ENCODE measurements at regions not wholly inside any gene's neighbourhood (a gene's known extent, or its start where the extent isn't known, plus 50 kb on each side); places are given as distances from the start of the nearest gene placed in this dataset.

DNA sequence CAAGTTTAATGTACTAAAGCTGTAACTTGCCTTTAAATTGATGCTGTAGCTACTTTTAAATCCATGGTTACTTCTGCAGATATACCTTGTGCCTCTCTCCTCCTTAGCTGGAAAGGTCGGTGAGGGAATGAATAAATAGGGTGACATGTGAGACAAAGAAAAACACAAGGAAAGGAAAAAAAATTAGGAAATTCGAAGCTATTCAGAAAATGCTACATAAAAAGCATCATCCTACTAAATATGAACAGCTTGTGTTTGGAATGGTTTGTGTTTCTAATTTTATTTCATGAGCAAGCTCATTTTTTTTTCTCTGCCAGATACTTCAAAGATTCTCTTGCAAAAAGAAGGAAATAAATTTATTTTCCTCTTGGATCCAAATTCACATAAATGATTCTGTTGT is 186.3 kb upstream of the NUDT4 start:
- POLR2A ChIA-PET (ENCODE audit: unreplicated experiment) = interaction anchor here (0.5 to 0.6 kb wide), 3 partner anchors 24 to 195 kb away, joined by 3 to 6 read pairs (median 4); no protein-coding TSS in a partner anchor
- no TSS peak for BruUV-seq (replicated peaks)

DNA sequence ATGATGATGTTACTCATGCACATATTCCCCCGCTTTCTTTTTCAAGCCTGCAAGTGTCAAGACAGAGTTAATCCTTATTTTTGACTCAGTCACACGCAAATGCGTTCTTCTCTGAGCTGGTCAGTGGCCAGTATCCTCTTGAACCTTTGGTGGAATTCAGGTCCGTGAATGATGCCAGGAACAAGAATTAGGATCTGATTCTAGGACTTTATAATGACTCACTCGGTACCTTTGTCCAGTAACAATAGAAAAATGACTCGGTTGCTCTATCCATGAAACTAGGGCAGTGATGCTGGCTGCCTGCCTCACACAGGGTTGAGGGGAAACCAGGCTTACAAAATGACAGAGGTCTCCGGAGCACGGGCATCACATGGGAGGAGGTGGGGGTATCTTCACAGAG is 185.8 kb upstream of the NUDT4 start:
- no peak for DNase-seq
- BruUV-seq (replicated peaks) = no TSS peak

More for the DNA sequence above, 186.3 kb upstream of the NUDT4 start:
- ATAC-seq (no peak), DNase-seq (no peak)
- Histone ChIP-seq H2AFZ (ENCODE audit: low read length) (no peak overlapping the region), H3F3A (ENCODE audit: low read length, unreplicated experiment) (no peaks in the 10 kb centered on the region), H3K4me1 (ENCODE audit: insufficient read depth, low read length) (no peaks in the 10 kb centered on the region), H3K27me3 (ENCODE audit: low read length) (no peaks in the 10 kb centered on the region), H3K9me2 (replicated peaks; ENCODE audit: low read length) (no peaks in the 10 kb centered on the region), H3K9me3 (ENCODE audit: low read length) (no peaks in the 10 kb centered on the region), H4K20me1 (ENCODE audit: low read length) (no peaks in the 10 kb centered on the region), H3K9ac (ENCODE audit: low read length) (no peak overlapping the region), H3K27ac (ENCODE audit: low read length) (no peak overlapping the region), H3K36me3 (ENCODE audit: low read depth, low read length) (no peaks in the 10 kb centered on the region), H3K4me2 (ENCODE audit: low read length) (no peak overlapping the region), H3K4me3 (ENCODE audit: low read length) (no peak overlapping the region), H3K79me2 (ENCODE audit: low read length) (no peaks in the 10 kb centered on the region)
- CTCF ChIA-PET = no interaction called here
- TF ChIP-seq EZH2phosphoT487 (IDR thresholded peaks at IDR 0.05; ENCODE audit: borderline replicate concordance, low read length) (no peak), EZH2 (IDR thresholded peaks at IDR 0.05; ENCODE audit: low read length, unreplicated experiment) (no peak)
- TF ChIP-seq, protein P1, sequence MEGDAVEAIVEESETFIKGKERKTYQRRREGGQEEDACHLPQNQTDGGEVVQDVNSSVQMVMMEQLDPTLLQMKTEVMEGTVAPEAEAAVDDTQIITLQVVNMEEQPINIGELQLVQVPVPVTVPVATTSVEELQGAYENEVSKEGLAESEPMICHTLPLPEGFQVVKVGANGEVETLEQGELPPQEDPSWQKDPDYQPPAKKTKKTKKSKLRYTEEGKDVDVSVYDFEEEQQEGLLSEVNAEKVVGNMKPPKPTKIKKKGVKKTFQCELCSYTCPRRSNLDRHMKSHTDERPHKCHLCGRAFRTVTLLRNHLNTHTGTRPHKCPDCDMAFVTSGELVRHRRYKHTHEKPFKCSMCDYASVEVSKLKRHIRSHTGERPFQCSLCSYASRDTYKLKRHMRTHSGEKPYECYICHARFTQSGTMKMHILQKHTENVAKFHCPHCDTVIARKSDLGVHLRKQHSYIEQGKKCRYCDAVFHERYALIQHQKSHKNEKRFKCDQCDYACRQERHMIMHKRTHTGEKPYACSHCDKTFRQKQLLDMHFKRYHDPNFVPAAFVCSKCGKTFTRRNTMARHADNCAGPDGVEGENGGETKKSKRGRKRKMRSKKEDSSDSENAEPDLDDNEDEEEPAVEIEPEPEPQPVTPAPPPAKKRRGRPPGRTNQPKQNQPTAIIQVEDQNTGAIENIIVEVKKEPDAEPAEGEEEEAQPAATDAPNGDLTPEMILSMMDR (conservative IDR thresholded peaks at IDR 0.05; ENCODE audit: low read depth, low read length) = no peak
- intact Hi-C loops (cut with micrococcal nuclease) = no loop called here

DNA sequence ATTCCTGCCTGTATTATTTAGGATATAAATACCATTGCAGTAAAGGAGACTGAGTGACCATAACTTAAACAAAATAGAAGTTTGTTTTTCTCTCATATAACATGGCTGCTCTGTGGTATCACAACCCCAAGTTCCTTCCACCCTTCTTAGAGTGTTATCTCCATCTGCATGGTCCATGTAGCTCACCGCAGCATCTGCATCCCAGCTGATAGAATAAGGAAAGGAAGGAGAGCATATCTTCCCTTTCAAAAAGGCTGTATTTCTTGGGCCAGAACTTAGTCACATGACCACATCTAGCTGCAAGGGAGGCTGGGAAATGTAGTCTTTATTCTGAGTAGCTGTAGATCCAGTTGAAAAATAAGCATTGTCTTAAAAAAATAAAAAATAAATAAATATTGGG is 184.8 kb upstream of the NUDT4 start:
- TF ChIP-seq EZH2phosphoT487 (IDR thresholded peaks at IDR 0.05; ENCODE audit: borderline replicate concordance, low read length) (no peak), EZH2 (IDR thresholded peaks at IDR 0.05; ENCODE audit: low read length, unreplicated experiment) (no peak)
- TF ChIP-seq, protein P1 (conservative IDR thresholded peaks at IDR 0.05; ENCODE audit: low read depth, low read length) = no peak
- Histone ChIP-seq H3K4me2 (ENCODE audit: low read length) (no peak overlapping the region), H2AFZ (ENCODE audit: low read length) (no peak overlapping the region), H3K27me3 (ENCODE audit: low read length) (no peaks in the 10 kb centered on the region), H3K36me3 (ENCODE audit: low read depth, low read length) (no peaks in the 10 kb centered on the region), H3K9me3 (ENCODE audit: low read length) (no peaks in the 10 kb centered on the region), H3K9me2 (replicated peaks; ENCODE audit: low read length) (no peaks in the 10 kb centered on the region), H3F3A (ENCODE audit: low read length, unreplicated experiment) (no peaks in the 10 kb centered on the region), H3K79me2 (ENCODE audit: low read length) (no peaks in the 10 kb centered on the region), H3K4me3 (ENCODE audit: low read length) (no peak overlapping the region), H3K27ac (ENCODE audit: low read length) (no peak overlapping the region), H4K20me1 (ENCODE audit: low read length) (no peaks in the 10 kb centered on the region), H3K9ac (ENCODE audit: low read length) (no peak overlapping the region), H3K4me1 (ENCODE audit: insufficient read depth, low read length) (peaks cover 11% of the 10 kb centered on the region)
- BruUV-seq (replicated peaks) = no TSS peak
- ChIA-PET POLR2A (ENCODE audit: unreplicated experiment) (no interaction called here), CTCF (no interaction called here)
- DNase-seq = no peak
- no peak for ATAC-seq
- intact Hi-C loops (cut with micrococcal nuclease) = no loop called here

More for the DNA sequence above, 185.8 kb upstream of the NUDT4 start:
- no peaks in the 10 kb centered on the region for H3K9me2 ChIP-seq (replicated peaks; ENCODE audit: low read length)
- H3K27ac ChIP-seq (ENCODE audit: low read length) = no peak overlapping the region
- H3K4me2 ChIP-seq (ENCODE audit: low read length) = no peak overlapping the region
- H3K79me2 ChIP-seq (ENCODE audit: low read length) = no peaks in the 10 kb centered on the region
- ChIA-PET CTCF (no interaction called here), POLR2A (ENCODE audit: unreplicated experiment) (interaction anchor here (0.5 to 0.6 kb wide), 2 partner anchors 25 to 61 kb away, joined by 3 to 6 read pairs; no protein-coding TSS in a partner anchor)
- no peak for TF ChIP-seq EZH2 (IDR thresholded peaks at IDR 0.05; ENCODE audit: low read length, unreplicated experiment)
- TF ChIP-seq EZH2phosphoT487 (IDR thresholded peaks at IDR 0.05; ENCODE audit: borderline replicate concordance, low read length) = no peak
- TF ChIP-seq, protein P1 (conservative IDR thresholded peaks at IDR 0.05; ENCODE audit: low read depth, low read length) = no peak
- no peaks in the 10 kb centered on the region for H3K9me3 ChIP-seq (ENCODE audit: low read length)
- H3K27me3 ChIP-seq (ENCODE audit: low read length) = no peaks in the 10 kb centered on the region
- 0 out of 2 replicates have a peak, but pooled peaks cover 2% of the 10 kb centered on the region for H3K4me1 ChIP-seq (ENCODE audit: insufficient read depth, low read length)
- intact Hi-C loops (cut with micrococcal nuclease) = no loop called here
- H2AFZ ChIP-seq (ENCODE audit: low read length) = no peak overlapping the region
- ATAC-seq = no peak
- H3K36me3 ChIP-seq (ENCODE audit: low read depth, low read length) = no peaks in the 10 kb centered on the region
- H3K4me3 ChIP-seq (ENCODE audit: low read length) = no peak overlapping the region
- H4K20me1 ChIP-seq (ENCODE audit: low read length) = no peaks in the 10 kb centered on the region
- no peak overlapping the region for H3K9ac ChIP-seq (ENCODE audit: low read length)
- H3F3A ChIP-seq (ENCODE audit: low read length, unreplicated experiment) = no peaks in the 10 kb centered on the region

Data from PC-3 (cell line).